HepG2 (cell line): ENCODE measurements at regions not wholly inside any gene's neighbourhood (a gene's known extent, or its start where the extent isn't known, plus 50 kb on each side); places are given as distances from the start of the nearest gene placed in this dataset.
"Not testable (repeated sequence)": the region's sequence is repeated elsewhere in the genome, so short reads cannot be mapped to it uniquely, and the experiment has no call there.

Experiments used
- KDM4B ChIP-seq: sonication (generic); formaldehyde crosslinking; IDR thresholded peaks from 2 replicates; pipeline ENCODE4 v1.4.0; 2020; ENCODE audit warnings: missing genetic modification reagents
- MEIS1 ChIP-seq: sonication (generic); formaldehyde crosslinking; IDR thresholded peaks from 2 replicates; pipeline ENCODE4 v1.9.0; 2021; ENCODE audit warnings: mild to moderate bottlenecking, missing genetic modification reagents, moderate library complexity, borderline replicate concordance
- NFE2L2 ChIP-seq: fragments of 150-350 bp; IDR thresholded peaks from 2 replicates; pipeline ENCODE4 v1.6.1; 2014; ENCODE audit warnings: low read length
- SAFB2 ChIP-seq: sonication (generic); formaldehyde crosslinking; IDR thresholded peaks from 2 replicates; pipeline ENCODE4 v1.5.1; 2020; ENCODE audit warnings: missing genetic modification reagents, low read depth, mild to moderate bottlenecking, borderline replicate concordance
- TF ChIP-seq, protein P1 (sequence below): sonication (generic); formaldehyde crosslinking; IDR thresholded peaks from 2 replicates; pipeline ENCODE4 v1.5.0; 2020; ENCODE audit warnings: missing genetic modification reagents, mild to moderate bottlenecking, borderline replicate concordance
- TF ChIP-seq, protein P2 (sequence below): sonication (generic); formaldehyde crosslinking; IDR thresholded peaks from 2 replicates; pipeline ENCODE4 v1.5.0; 2020; ENCODE audit warnings: mild to moderate bottlenecking, missing genetic modification reagents, moderate library complexity

DNA sequence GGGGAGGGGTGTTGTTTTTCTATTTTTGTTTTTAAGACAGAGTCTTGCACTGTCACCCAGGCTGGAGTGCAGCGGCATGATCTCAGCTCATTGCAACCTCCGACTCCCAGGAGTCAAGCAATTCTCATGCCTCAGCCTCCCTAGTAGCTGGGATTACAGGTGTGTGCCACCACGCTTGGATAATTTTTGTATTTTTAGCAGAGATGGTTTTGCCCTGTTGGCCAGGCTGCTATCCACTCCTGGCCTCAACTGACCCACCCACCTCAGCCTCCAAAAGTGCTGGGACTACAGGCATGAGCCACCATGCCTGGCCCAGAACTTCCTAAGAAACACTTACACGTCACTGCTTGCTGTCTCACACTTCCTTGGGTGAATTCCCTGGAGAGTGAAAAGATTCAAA, 54.8 kb upstream of the CDYL start:
- not testable (repeated sequence) for TF ChIP-seq MEIS1 (CRISPR knock-in tag); KDM4B; NFE2L2; SAFB2 (CRISPR knock-in tag)
- TF ChIP-seq, protein P1, sequence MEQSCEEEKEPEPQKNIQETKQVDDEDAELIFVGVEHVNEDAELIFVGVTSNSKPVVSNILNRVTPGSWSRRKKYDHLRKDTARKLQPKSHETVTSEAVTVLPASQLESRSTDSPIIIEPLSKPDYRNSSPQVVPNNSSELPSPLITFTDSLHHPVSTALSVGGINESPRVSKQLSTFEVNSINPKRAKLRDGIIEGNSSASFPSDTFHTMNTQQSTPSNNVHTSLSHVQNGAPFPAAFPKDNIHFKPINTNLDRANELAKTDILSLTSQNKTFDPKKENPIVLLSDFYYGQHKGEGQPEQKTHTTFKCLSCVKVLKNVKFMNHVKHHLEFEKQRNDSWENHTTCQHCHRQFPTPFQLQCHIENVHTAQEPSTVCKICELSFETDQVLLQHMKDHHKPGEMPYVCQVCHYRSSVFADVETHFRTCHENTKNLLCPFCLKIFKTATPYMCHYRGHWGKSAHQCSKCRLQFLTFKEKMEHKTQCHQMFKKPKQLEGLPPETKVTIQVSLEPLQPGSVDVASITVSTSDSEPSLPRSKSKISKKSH (CRISPR knock-in tag): not testable (repeated sequence)
- TF ChIP-seq, protein P2, sequence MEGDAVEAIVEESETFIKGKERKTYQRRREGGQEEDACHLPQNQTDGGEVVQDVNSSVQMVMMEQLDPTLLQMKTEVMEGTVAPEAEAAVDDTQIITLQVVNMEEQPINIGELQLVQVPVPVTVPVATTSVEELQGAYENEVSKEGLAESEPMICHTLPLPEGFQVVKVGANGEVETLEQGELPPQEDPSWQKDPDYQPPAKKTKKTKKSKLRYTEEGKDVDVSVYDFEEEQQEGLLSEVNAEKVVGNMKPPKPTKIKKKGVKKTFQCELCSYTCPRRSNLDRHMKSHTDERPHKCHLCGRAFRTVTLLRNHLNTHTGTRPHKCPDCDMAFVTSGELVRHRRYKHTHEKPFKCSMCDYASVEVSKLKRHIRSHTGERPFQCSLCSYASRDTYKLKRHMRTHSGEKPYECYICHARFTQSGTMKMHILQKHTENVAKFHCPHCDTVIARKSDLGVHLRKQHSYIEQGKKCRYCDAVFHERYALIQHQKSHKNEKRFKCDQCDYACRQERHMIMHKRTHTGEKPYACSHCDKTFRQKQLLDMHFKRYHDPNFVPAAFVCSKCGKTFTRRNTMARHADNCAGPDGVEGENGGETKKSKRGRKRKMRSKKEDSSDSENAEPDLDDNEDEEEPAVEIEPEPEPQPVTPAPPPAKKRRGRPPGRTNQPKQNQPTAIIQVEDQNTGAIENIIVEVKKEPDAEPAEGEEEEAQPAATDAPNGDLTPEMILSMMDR (CRISPR knock-in tag): not testable (repeated sequence)
